OCI-LY3 (cell line): ENCODE measurements at regions not wholly inside any gene's neighbourhood (a gene's known extent, or its start where the extent isn't known, plus 50 kb on each side); places are given as distances from the start of the nearest gene placed in this dataset.

Experiments
- H2AFZ ChIP-seq: fragments of 200-600, 300-600 bp; shearing (Covaris generic); 2 replicates; pipeline ENCODE4 v1.6.0; 2014; ENCODE audit warnings: antibody characterized with exemption, low read depth, low read length
- H3K27ac ChIP-seq: fragments of 200-600, 300-600 bp; sonication (generic); 2 replicates; pipeline ENCODE4 v1.5.1; 2014; ENCODE audit warnings: mild to moderate bottlenecking, low read length, moderate library complexity, mixed read lengths
- H3K27me3 ChIP-seq: fragments of 200-600, 300-600 bp; sonication (generic); 2 replicates; pipeline ENCODE4 v1.6.1; 2014; ENCODE audit warnings: low read depth, low read length, mixed read lengths
- H3K36me3 ChIP-seq: fragments of 200-600, 300-600 bp; sonication (generic); replicated peaks from 2 replicates; pipeline ENCODE3; 2014; ENCODE audit warnings: low read depth, low read length, mixed read lengths
- H3K4me1 ChIP-seq: fragments of 300-600, 200-600 bp; sonication (generic); 2 replicates; pipeline ENCODE4 v1.6.1; 2014; ENCODE audit warnings: low read length, mixed read lengths
- H3K4me2 ChIP-seq: fragments of 200-600, 300-600 bp; sonication (generic); 2 replicates; pipeline ENCODE4 v1.6.1; 2014; ENCODE audit warnings: low read length, mixed read lengths
- H3K4me3 ChIP-seq: fragments of 300-600, 200-600 bp; sonication (generic); 2 replicates; pipeline ENCODE4 v1.5.1; 2014; ENCODE audit warnings: antibody characterized with exemption, mild to moderate bottlenecking, low read length, moderate library complexity
- H3K79me2 ChIP-seq: fragments of 300-600, 200-600 bp; shearing (Covaris generic); 2 replicates; pipeline ENCODE4 v1.6.1; 2014; ENCODE audit warnings: mild to moderate bottlenecking, low read length, mixed read lengths
- H3K9ac ChIP-seq: fragments of 300-600, 200-600 bp; shearing (Covaris generic); 2 replicates; pipeline ENCODE4 v1.6.0; 2014; ENCODE audit warnings: mild to moderate bottlenecking, low read length, moderate library complexity
- H3K9me3 ChIP-seq: fragments of 200-600, 300-600 bp; shearing (Covaris generic); 2 replicates; pipeline ENCODE4 v1.6.1; 2014; ENCODE audit warnings: low read length, mixed read lengths; ENCODE audit not compliant: insufficient read depth
- H4K20me1 ChIP-seq: fragments of 200-600, 300-600 bp; sonication (generic); 2 replicates; pipeline ENCODE4 v1.6.1; 2016; ENCODE audit warnings: low read length, mixed read lengths; ENCODE audit not compliant: insufficient read depth
- CTCF ChIP-seq: fragments of 200-600, 300-600 bp; sonication (generic); IDR thresholded peaks from 2 replicates; pipeline ENCODE4 v1.5.1; 2014; ENCODE audit warnings: antibody characterized with exemption, low read length, low read depth
- EZH2phosphoT487 ChIP-seq: fragments of 200-600 bp; shearing (Covaris generic); IDR thresholded peaks from 2 replicates; pipeline ENCODE4 v1.6.1; 2018; ENCODE audit warnings: antibody characterized with exemption, mixed run types, low read depth

GRCh38 chr12:118590406-118591150 lies 214.2 kb downstream of the SUDS3 start:
- TF ChIP-seq CTCF (no peak), EZH2phosphoT487 (no peak)
- Histone ChIP-seq H3K9me3 (no peaks in the 10 kb centered on the region), H3K36me3 (no peaks in the 10 kb centered on the region), H3K4me2 (no peak overlapping the region), H3K4me1 (peaks cover 7% of the 10 kb centered on the region), H4K20me1 (no peaks in the 10 kb centered on the region), H3K27ac (no peak overlapping the region), H2AFZ (no peak overlapping the region), H3K9ac (no peak overlapping the region), H3K79me2 (no peaks in the 10 kb centered on the region), H3K27me3 (no peaks in the 10 kb centered on the region), H3K4me3 (no peak overlapping the region)

GRCh38 chr12:118603610-118604361 lies 227.4 kb downstream of the SUDS3 start:
- Histone ChIP-seq H3K79me2 (no peaks in the 10 kb centered on the region), H3K27me3 (no peaks in the 10 kb centered on the region), H3K4me3 (no peak overlapping the region), H4K20me1 (no peaks in the 10 kb centered on the region), H3K27ac (no peak overlapping the region), H3K4me1 (no peaks in the 10 kb centered on the region), H3K9ac (no peak overlapping the region), H3K9me3 (no peaks in the 10 kb centered on the region), H2AFZ (no peak overlapping the region), H3K4me2 (no peak overlapping the region), H3K36me3 (no peaks in the 10 kb centered on the region)
- TF ChIP-seq EZH2phosphoT487 (no peak), CTCF (no peak)

DNA sequence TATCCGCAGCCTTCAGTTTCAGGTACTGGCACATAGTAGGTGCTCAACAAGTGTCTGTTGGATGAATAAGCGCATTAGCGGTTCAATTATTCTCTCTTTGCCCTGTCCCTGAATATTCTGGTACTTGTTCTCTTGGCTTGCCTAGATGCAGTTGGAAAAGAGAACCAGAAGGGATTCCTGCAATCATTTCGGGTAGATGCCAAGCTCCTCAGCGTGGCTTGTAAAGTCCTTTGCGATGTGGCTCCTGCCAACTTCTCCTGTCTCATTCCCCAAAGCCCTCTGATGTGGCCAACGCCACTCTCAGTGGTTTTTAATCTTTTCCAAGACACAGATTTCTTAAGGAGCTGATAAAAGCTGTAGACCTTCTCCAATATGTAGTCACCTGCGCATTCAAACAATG lies 230.3 kb downstream of the SUDS3 start:
- Histone ChIP-seq H3K4me3 (no peak overlapping the region), H3K9ac (no peak overlapping the region), H3K4me1 (no peaks in the 10 kb centered on the region), H2AFZ (no peak overlapping the region), H3K79me2 (no peaks in the 10 kb centered on the region), H3K36me3 (no peaks in the 10 kb centered on the region), H3K4me2 (no peak overlapping the region), H3K27me3 (no peaks in the 10 kb centered on the region), H3K27ac (no peak overlapping the region), H3K9me3 (no peaks in the 10 kb centered on the region), H4K20me1 (no peaks in the 10 kb centered on the region)
- TF ChIP-seq EZH2phosphoT487 (no peak), CTCF (no peak)

- H4K20me1 ChIP-seq: no peaks in the 10 kb centered on the region
- no peak overlapping the region for H2AFZ ChIP-seq
- H3K4me2 ChIP-seq: no peak overlapping the region
- TF ChIP-seq CTCF (no peak), EZH2phosphoT487 (no peak)
- H3K36me3 ChIP-seq: no peaks in the 10 kb centered on the region
- H3K27me3 ChIP-seq: no peaks in the 10 kb centered on the region
- no peaks in the 10 kb centered on the region for H3K4me1 ChIP-seq
- no peak overlapping the region for H3K27ac ChIP-seq
- H3K9me3 ChIP-seq: no peaks in the 10 kb centered on the region
- no peaks in the 10 kb centered on the region for H3K79me2 ChIP-seq
- H3K4me3 ChIP-seq: no peak overlapping the region
- H3K9ac ChIP-seq: no peak overlapping the region
These were observed 231.5 kb downstream of the SUDS3 start for GRCh38 chr12:118607831-118608230.
